Keratinocyte (primary cell): ENCODE measurements at regions not wholly inside any gene's neighbourhood (a gene's known extent, or its start where the extent isn't known, plus 50 kb on each side); places are given as distances from the start of the nearest gene placed in this dataset.

ENCODE experiments used
- DNase-seq: peaks from one replicate; pipeline ENCODE4 v3.0.0-alpha.2; 2011; ENCODE audit warnings: low read depth, missing footprints, low spot score
- FAIRE-seq: peaks from 2 replicates; lab custom pipeline; 2011; peaks lifted over from hg19 to GRCh38; lab: Jason Lieb, UNC
- H2AFZ ChIP-seq: 2 replicates; pipeline ENCODE4 v1.6.0; 2012; ENCODE audit warnings: low read length, control low read depth, inconsistent platforms; ENCODE audit not compliant: control insufficient read depth
- H3K27ac ChIP-seq: 2 replicates; pipeline ENCODE4 v1.5.1; 2011; ENCODE audit warnings: low read length; ENCODE audit not compliant: control insufficient read depth, insufficient read depth
- H3K27me3 ChIP-seq: 3 replicates; pipeline ENCODE4 v1.6.0; 2011; ENCODE audit warnings: low read length; ENCODE audit not compliant: control insufficient read depth, insufficient read depth; ENCODE audit errors: extremely low read depth
- H3K36me3 ChIP-seq, 2 experiments: 2 replicates in 1 of 2; 3 replicates in 1 of 2; pipeline ENCODE4 v1.5.1; 2011; ENCODE audit warnings: low read length in 2 of 2, mild to moderate bottlenecking in 1 of 2; ENCODE audit not compliant: control insufficient read depth in 2 of 2, insufficient read depth in 2 of 2; ENCODE audit errors: extremely low read depth in 1 of 2
- H3K4me1 ChIP-seq: 3 replicates; pipeline ENCODE4 v1.5.1; 2011; ENCODE audit warnings: low read length; ENCODE audit not compliant: control insufficient read depth, insufficient read depth; ENCODE audit errors: extremely low read depth
- H3K4me2 ChIP-seq: 3 replicates; pipeline ENCODE4 v1.6.0; 2011; ENCODE audit warnings: low read depth, low read length; ENCODE audit not compliant: control insufficient read depth, insufficient read depth; ENCODE audit errors: extremely low read depth
- H3K4me3 ChIP-seq, 3 experiments: fragments of 200-600 bp in 1 of 3; sonication (generic) in 1 of 3; 2 replicates in 2 of 3; 3 replicates in 1 of 3; pipeline ENCODE4 v1.5.1; 2011 to 2016; ENCODE audit warnings: low read length in 3 of 3, mild to moderate bottlenecking in 3 of 3, control low read depth in 2 of 3, inconsistent platforms in 1 of 3, low read depth in 1 of 3, mixed read lengths in 1 of 3, mixed run types in 1 of 3, moderate library complexity in 1 of 3; ENCODE audit not compliant: control insufficient read depth in 2 of 3, insufficient read depth in 2 of 3; ENCODE audit errors: extremely low read depth in 1 of 3
- H3K79me2 ChIP-seq: 2 replicates; pipeline ENCODE4 v1.6.0; 2012; ENCODE audit warnings: low read length; ENCODE audit not compliant: control insufficient read depth, insufficient read depth
- H3K9ac ChIP-seq: 3 replicates; pipeline ENCODE4 v1.6.0; 2011; ENCODE audit warnings: low read length; ENCODE audit not compliant: control insufficient read depth, insufficient read depth; ENCODE audit errors: extremely low read depth
- H3K9me1 ChIP-seq: 3 replicates; pipeline ENCODE4 v1.6.0; 2011; ENCODE audit warnings: low read length; ENCODE audit not compliant: control insufficient read depth, insufficient read depth; ENCODE audit errors: extremely low read depth
- H3K9me3 ChIP-seq: 2 replicates; pipeline ENCODE4 v1.5.1; 2012; ENCODE audit warnings: low read depth, low read length; ENCODE audit not compliant: control insufficient read depth
- H4K20me1 ChIP-seq: 3 replicates; pipeline ENCODE4 v1.6.0; 2011; ENCODE audit warnings: low read length; ENCODE audit not compliant: control insufficient read depth, insufficient read depth; ENCODE audit errors: extremely low read depth
- CTCF ChIP-seq, 3 experiments: IDR thresholded peaks in 1 of 3; conservative IDR thresholded peaks in 1 of 3; optimal IDR thresholded peaks in 1 of 3; 2 replicates in 2 of 3; 3 replicates in 1 of 3; pipeline versions ENCODE3 to v1.5.1; 2011; ENCODE audit warnings: low read length in 3 of 3, mild to moderate bottlenecking in 3 of 3, moderate library complexity in 2 of 3, control low read depth in 1 of 3, inconsistent platforms in 1 of 3; ENCODE audit not compliant: insufficient read depth in 2 of 3; ENCODE audit errors: extremely low read depth in 1 of 3
- EZH2 ChIP-seq: IDR thresholded peaks from one replicate; pipeline ENCODE4 v1.6.1; 2012; ENCODE audit warnings: inconsistent platforms, mild to moderate bottlenecking, low read length, moderate library complexity
- dilution Hi-C: fragments of 300-500 bp; cut with MboI; formaldehyde crosslinking; loops from one replicate; pipeline ENCODE4 v1.7.0; 2020; ENCODE audit warnings: low sequenced_read_pairs; ENCODE audit not compliant: extremely low pct_ligation_motif_present

- Histone ChIP-seq H3K4me1 (peaks cover 14% of the 10 kb centered on the region), H3K9me1 (no peaks in the 10 kb centered on the region), H3K4me2 (no peak overlapping the region), H3K79me2 (no peaks in the 10 kb centered on the region), H3K9ac (no peak overlapping the region), H3K36me3 (no peaks in the 10 kb centered on the region), H3K9me3 (no peaks in the 10 kb centered on the region), H4K20me1 (no peaks in the 10 kb centered on the region), H3K27me3 (no peaks in the 10 kb centered on the region), H2AFZ (no peak overlapping the region), H3K27ac (no peak overlapping the region), H3K4me3 (no peak overlapping the region)
- dilution Hi-C loops = no loop called here
- DNase-seq (no peak), FAIRE-seq (no peak)
- TF ChIP-seq EZH2 = no peak
- TF ChIP-seq CTCF (optimal IDR thresholded peaks at IDR 0.05 in 1 of 3, IDR thresholded peaks at IDR 0.05 in 1 of 3, conservative IDR thresholded peaks at IDR 0.05 in 1 of 3; ENCODE audit: extremely low read depth in 1 of 3, insufficient read depth in 2 of 3, low read length in 3 of 3) = no peak
These were observed 274.5 kb downstream of the TSN start for GRCh38 chr2:122029945-122030344.

GRCh38 chr2:122031544-122032263 lies 276.3 kb downstream of the TSN start:
- no peaks in the 10 kb centered on the region for H3K27me3 ChIP-seq
- DNase-seq (no peak), FAIRE-seq (no peak)

More at GRCh38 chr2:122031544-122032263, 276.3 kb downstream of the TSN start:
- Histone ChIP-seq H3K27ac (no peak overlapping the region), H3K4me1 (peaks cover 14% of the 10 kb centered on the region), H2AFZ (no peak overlapping the region), H3K9me1 (no peaks in the 10 kb centered on the region), H3K4me2 (no peak overlapping the region), H3K79me2 (no peaks in the 10 kb centered on the region), H3K9ac (no peak overlapping the region), H4K20me1 (no peaks in the 10 kb centered on the region), H3K36me3 (no peaks in the 10 kb centered on the region), H3K4me3 (no peak overlapping the region), H3K9me3 (no peaks in the 10 kb centered on the region)
- dilution Hi-C loops = no loop called here
- TF ChIP-seq EZH2 (no peak), CTCF (optimal IDR thresholded peaks at IDR 0.05 in 1 of 3, IDR thresholded peaks at IDR 0.05 in 1 of 3, conservative IDR thresholded peaks at IDR 0.05 in 1 of 3; ENCODE audit: extremely low read depth in 1 of 3, insufficient read depth in 2 of 3, low read length in 3 of 3) (no peak)
